NCI-H526 (cell line): ENCODE measurements at regions not wholly inside any gene's neighbourhood (a gene's known extent, or its start where the extent isn't known, plus 50 kb on each side); places are given as distances from the start of the nearest gene placed in this dataset.

Experiments used
- DNase-seq, 2 experiments: peaks; one replicate each; lab custom pipeline; 2025; lab: John Stamatoyannopoulos, UW

GRCh38 chr4:100284129-100284880 lies 94.0 kb upstream of the DDIT4L start:
- DNase-seq, result no peak

GRCh38 chr4:100280807-100281206 lies 90.5 kb upstream of the DDIT4L start:
- no peak for DNase-seq

- no peak for DNase-seq
These were observed 88.3 kb upstream of the DDIT4L start for GRCh38 chr4:100278567-100278966.

GRCh38 chr4:100269446-100269845 lies 79.2 kb upstream of the DDIT4L start:
- no peak for DNase-seq

GRCh38 chr4:100268789-100269188 lies 78.5 kb upstream of the DDIT4L start:
- DNase-seq, result no peak

GRCh38 chr4:100261346-100261745 lies 71.1 kb upstream of the DDIT4L start:
- DNase-seq, result no peak

- DNase-seq, result no peak
These were observed 68.4 kb upstream of the DDIT4L start for GRCh38 chr4:100258675-100259074.

GRCh38 chr4:100257567-100257966 lies 67.3 kb upstream of the DDIT4L start:
- DNase-seq, result no peak

GRCh38 chr4:100254237-100254636 lies 64.0 kb upstream of the DDIT4L start:
- no peak for DNase-seq

- no peak for DNase-seq
These were observed 58.2 kb upstream of the DDIT4L start for GRCh38 chr4:100248476-100248875.

GRCh38 chr4:100246697-100247096 lies 56.4 kb upstream of the DDIT4L start:
- DNase-seq, result no peak

GRCh38 chr4:100244347-100244746 lies 54.1 kb upstream of the DDIT4L start:
- DNase-seq, result no peak
